ENCODE measurements at regions not wholly inside any gene's neighbourhood (a gene's known extent, or its start where the extent isn't known, plus 50 kb on each side); places are given as distances from the start of the nearest gene placed in this dataset.

GRCh38 chr2:83860320-83860719 is 598.8 kb downstream of the SUCLG1 start (continued):
- TF ChIP-seq, protein P1, sequence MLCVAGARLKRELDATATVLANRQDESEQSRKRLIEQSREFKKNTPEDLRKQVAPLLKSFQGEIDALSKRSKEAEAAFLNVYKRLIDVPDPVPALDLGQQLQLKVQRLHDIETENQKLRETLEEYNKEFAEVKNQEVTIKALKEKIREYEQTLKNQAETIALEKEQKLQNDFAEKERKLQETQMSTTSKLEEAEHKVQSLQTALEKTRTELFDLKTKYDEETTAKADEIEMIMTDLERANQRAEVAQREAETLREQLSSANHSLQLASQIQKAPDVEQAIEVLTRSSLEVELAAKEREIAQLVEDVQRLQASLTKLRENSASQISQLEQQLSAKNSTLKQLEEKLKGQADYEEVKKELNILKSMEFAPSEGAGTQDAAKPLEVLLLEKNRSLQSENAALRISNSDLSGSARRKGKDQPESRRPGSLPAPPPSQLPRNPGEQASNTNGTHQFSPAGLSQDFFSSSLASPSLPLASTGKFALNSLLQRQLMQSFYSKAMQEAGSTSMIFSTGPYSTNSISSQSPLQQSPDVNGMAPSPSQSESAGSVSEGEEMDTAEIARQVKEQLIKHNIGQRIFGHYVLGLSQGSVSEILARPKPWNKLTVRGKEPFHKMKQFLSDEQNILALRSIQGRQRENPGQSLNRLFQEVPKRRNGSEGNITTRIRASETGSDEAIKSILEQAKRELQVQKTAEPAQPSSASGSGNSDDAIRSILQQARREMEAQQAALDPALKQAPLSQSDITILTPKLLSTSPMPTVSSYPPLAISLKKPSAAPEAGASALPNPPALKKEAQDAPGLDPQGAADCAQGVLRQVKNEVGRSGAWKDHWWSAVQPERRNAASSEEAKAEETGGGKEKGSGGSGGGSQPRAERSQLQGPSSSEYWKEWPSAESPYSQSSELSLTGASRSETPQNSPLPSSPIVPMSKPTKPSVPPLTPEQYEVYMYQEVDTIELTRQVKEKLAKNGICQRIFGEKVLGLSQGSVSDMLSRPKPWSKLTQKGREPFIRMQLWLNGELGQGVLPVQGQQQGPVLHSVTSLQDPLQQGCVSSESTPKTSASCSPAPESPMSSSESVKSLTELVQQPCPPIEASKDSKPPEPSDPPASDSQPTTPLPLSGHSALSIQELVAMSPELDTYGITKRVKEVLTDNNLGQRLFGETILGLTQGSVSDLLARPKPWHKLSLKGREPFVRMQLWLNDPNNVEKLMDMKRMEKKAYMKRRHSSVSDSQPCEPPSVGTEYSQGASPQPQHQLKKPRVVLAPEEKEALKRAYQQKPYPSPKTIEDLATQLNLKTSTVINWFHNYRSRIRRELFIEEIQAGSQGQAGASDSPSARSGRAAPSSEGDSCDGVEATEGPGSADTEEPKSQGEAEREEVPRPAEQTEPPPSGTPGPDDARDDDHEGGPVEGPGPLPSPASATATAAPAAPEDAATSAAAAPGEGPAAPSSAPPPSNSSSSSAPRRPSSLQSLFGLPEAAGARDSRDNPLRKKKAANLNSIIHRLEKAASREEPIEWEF (IDR thresholded peaks at IDR 0.05; ENCODE audit: insufficient replicate concordance, low read depth, low read length) = no peak
- TF ChIP-seq DPF2 (IDR thresholded peaks at IDR 0.05) (no peak), YY1 (IDR thresholded peaks at IDR 0.05; ENCODE audit: low read depth, low read length) (no peak), ZNF384 (IDR thresholded peaks at IDR 0.05; ENCODE audit: borderline replicate concordance, low read depth, low read length) (no peak), KLF5 (IDR thresholded peaks at IDR 0.05; ENCODE audit: partially characterized antibody) (no peak), RAD21 (IDR thresholded peaks at IDR 0.05; ENCODE audit: insufficient read depth, low read depth, low read length) (no peak), CBX5 (IDR thresholded peaks at IDR 0.05; ENCODE audit: low read depth) (no peak), NRF1 (conservative IDR thresholded peaks at IDR 0.05; ENCODE audit: low read depth, low read length) (no peak), EGR1 (IDR thresholded peaks at IDR 0.05; ENCODE audit: borderline replicate concordance in 1 of 2, low read depth in 2 of 2, low read length in 2 of 2) (no peak)
- TF ChIP-seq, protein P2, sequence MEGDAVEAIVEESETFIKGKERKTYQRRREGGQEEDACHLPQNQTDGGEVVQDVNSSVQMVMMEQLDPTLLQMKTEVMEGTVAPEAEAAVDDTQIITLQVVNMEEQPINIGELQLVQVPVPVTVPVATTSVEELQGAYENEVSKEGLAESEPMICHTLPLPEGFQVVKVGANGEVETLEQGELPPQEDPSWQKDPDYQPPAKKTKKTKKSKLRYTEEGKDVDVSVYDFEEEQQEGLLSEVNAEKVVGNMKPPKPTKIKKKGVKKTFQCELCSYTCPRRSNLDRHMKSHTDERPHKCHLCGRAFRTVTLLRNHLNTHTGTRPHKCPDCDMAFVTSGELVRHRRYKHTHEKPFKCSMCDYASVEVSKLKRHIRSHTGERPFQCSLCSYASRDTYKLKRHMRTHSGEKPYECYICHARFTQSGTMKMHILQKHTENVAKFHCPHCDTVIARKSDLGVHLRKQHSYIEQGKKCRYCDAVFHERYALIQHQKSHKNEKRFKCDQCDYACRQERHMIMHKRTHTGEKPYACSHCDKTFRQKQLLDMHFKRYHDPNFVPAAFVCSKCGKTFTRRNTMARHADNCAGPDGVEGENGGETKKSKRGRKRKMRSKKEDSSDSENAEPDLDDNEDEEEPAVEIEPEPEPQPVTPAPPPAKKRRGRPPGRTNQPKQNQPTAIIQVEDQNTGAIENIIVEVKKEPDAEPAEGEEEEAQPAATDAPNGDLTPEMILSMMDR (IDR thresholded peaks at IDR 0.05 in 2 of 3, conservative IDR thresholded peaks at IDR 0.05 in 1 of 3; ENCODE audit: control insufficient read depth in 2 of 3, extremely low read depth in 1 of 3, insufficient read depth in 1 of 3, low read depth in 3 of 3, low read length in 3 of 3) = no peak
